ACHN (cell line): ENCODE measurements at regions not wholly inside any gene's neighbourhood (a gene's known extent, or its start where the extent isn't known, plus 50 kb on each side); places are given as distances from the start of the nearest gene placed in this dataset.

ENCODE experiments used
- DNase-seq: peaks from one replicate; pipeline ENCODE4 v3.0.0-alpha.2; 2015
- in situ Hi-C: cut with HindIII; loops from 2 replicates; pipeline ENCODE4 v1.10.0; 2017; ENCODE audit warnings: low sequenced_read_pairs, low pct_ligation_motif_present, low pct_unique_long_range_greater_than_20kb

- in situ Hi-C loops = no loop called here
- no peak for DNase-seq
Measured at GRCh38 chr16:64615630-64616280, 506.1 kb downstream of the CDH11 start.

GRCh38 chr16:64596196-64596595 lies 525.7 kb downstream of the CDH11 start:
- DNase-seq = no peak
- in situ Hi-C loops = no loop called here

GRCh38 chr16:64590513-64590912 lies 531.4 kb downstream of the CDH11 start:
- in situ Hi-C loops = no loop called here
- DNase-seq = no peak

GRCh38 chr16:64589836-64590235 lies 532.0 kb downstream of the CDH11 start:
- in situ Hi-C loops = no loop called here
- no peak for DNase-seq

GRCh38 chr16:64586781-64587180 lies 535.1 kb downstream of the CDH11 start:
- DNase-seq = no peak

GRCh38 chr16:64585367-64585766 lies 536.5 kb downstream of the CDH11 start:
- in situ Hi-C loops = no loop called here
- no peak for DNase-seq

More at GRCh38 chr16:64586781-64587180, 535.1 kb downstream of the CDH11 start:
- in situ Hi-C loops = no loop called here

GRCh38 chr16:64580558-64580957 lies 541.3 kb downstream of the CDH11 start:
- in situ Hi-C loops = no loop called here

GRCh38 chr16:64579712-64580111 lies 542.2 kb downstream of the CDH11 start:
- no peak for DNase-seq
- in situ Hi-C loops = no loop called here

More at GRCh38 chr16:64580558-64580957, 541.3 kb downstream of the CDH11 start:
- DNase-seq = no peak

- DNase-seq = no peak
- in situ Hi-C loops = no loop called here
Measured at GRCh38 chr16:64545768-64546167, 576.1 kb downstream of the CDH11 start.

- in situ Hi-C loops = no loop called here
- DNase-seq = no peak
Measured at GRCh38 chr16:64544859-64545258, 577.0 kb downstream of the CDH11 start.

GRCh38 chr16:64543441-64543840 lies 578.4 kb downstream of the CDH11 start:
- DNase-seq = no peak
- in situ Hi-C loops = no loop called here

- DNase-seq = no peak
- in situ Hi-C loops = no loop called here
Measured at GRCh38 chr16:64543031-64543430, 578.8 kb downstream of the CDH11 start.

- no peak for DNase-seq
- in situ Hi-C loops = no loop called here
Measured at GRCh38 chr16:64542152-64542551, 579.7 kb downstream of the CDH11 start.

GRCh38 chr16:64541621-64542020 lies 580.2 kb downstream of the CDH11 start:
- in situ Hi-C loops = no loop called here
- DNase-seq = no peak

GRCh38 chr16:64540434-64540833 lies 581.4 kb downstream of the CDH11 start:
- DNase-seq = no peak
- in situ Hi-C loops = no loop called here

GRCh38 chr16:64539811-64540371 lies 582.0 kb downstream of the CDH11 start:
- no peak for DNase-seq

GRCh38 chr16:64534180-64534780 lies 587.6 kb downstream of the CDH11 start:
- in situ Hi-C loops = no loop called here
- no peak for DNase-seq

More at GRCh38 chr16:64539811-64540371, 582.0 kb downstream of the CDH11 start:
- in situ Hi-C loops = no loop called here

GRCh38 chr16:64532691-64533090 lies 589.2 kb downstream of the CDH11 start:
- in situ Hi-C loops = no loop called here
- DNase-seq = no peak

GRCh38 chr16:64532117-64532516 lies 589.7 kb downstream of the CDH11 start:
- no peak for DNase-seq
- in situ Hi-C loops = no loop called here

- in situ Hi-C loops = no loop called here
- DNase-seq = no peak
Measured at GRCh38 chr16:64531401-64531800, 590.5 kb downstream of the CDH11 start.
